NCI-H1092 (cell line): ENCODE measurements at regions not wholly inside any gene's neighbourhood (a gene's known extent, or its start where the extent isn't known, plus 50 kb on each side); places are given as distances from the start of the nearest gene placed in this dataset.
A peak's percentile ranks its signal among the peaks of the same experiment; 100 is the strongest.

ENCODE experiments used
- DNase-seq: peaks from one replicate; lab custom pipeline; 2025; lab: John Stamatoyannopoulos, UW

- DNase-seq = no peak
These were observed 446.2 kb upstream of the SLC14A2 start for GRCh38 chr18:45168866-45169600.

- DNase-seq = no peak
These were observed 445.7 kb upstream of the SLC14A2 start for GRCh38 chr18:45169610-45170009.

- DNase-seq = no peak
These were observed 443.5 kb upstream of the SLC14A2 start for GRCh38 chr18:45171679-45172191.

- no peak for DNase-seq
These were observed 441.9 kb upstream of the SLC14A2 start for GRCh38 chr18:45173327-45173726.

DNA sequence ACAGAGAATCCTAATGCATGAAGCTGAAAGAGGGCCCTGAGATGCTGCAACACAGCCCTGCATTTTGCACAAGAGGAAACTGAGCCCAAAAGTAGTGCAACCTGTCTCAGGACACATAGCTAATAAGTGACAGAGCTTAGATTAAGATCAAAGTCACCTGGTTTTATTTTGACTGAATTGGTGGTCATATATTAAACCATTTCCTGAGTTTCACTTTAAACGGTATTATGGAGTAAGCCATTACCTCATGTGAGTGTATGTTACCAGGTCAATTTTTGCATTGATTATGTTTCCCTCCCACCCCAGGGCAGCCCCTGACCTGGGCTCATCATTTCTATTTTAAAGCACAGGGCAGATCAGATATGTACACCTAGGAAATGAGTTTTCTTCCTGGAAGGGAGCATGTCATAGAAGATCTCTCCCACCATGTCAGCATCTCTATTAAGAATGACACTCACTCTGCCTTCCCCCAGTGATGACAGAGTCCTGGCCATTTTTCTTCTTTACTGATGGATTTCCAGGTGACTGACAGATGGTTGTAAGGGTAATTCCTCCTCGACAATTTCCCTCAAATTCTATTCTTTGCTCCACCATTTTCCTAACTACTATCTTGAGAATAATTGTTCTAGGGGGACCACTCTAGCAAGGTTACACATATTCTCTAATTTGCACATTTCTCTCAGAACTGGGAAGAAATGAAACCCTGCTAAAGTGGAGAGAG lies 441.3 kb upstream of the SLC14A2 start:
- no peak for DNase-seq

DNA sequence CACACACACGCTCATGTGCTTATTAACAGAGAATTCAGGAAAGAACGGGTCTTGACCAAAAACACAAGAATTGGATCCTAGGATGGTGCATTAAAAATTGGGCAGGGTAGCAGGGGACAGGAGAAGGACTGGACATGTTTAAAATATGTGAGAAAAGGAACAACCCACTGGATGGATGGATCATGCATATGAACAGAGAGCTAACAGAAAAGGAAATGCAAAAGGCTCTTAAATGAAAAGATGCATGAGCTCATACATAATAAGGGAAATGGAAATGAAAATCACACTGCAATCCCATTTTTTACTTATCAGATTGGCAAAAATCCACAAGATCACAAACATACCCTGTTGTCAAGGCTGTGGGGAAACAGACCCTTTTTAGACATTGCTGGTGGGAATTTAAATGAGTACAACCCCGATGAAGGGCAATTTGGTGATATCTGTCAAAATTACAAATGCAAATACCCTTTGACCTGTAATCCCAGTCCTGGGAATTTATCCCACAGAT lies 440.6 kb upstream of the SLC14A2 start:
- DNase-seq = no peak

GRCh38 chr18:45175511-45175910 lies 439.8 kb upstream of the SLC14A2 start:
- DNase-seq = no peak

GRCh38 chr18:45186832-45187231 lies 428.4 kb upstream of the SLC14A2 start:
- DNase-seq = no peak

GRCh38 chr18:45191795-45192194 lies 423.5 kb upstream of the SLC14A2 start:
- no peak for DNase-seq

DNA sequence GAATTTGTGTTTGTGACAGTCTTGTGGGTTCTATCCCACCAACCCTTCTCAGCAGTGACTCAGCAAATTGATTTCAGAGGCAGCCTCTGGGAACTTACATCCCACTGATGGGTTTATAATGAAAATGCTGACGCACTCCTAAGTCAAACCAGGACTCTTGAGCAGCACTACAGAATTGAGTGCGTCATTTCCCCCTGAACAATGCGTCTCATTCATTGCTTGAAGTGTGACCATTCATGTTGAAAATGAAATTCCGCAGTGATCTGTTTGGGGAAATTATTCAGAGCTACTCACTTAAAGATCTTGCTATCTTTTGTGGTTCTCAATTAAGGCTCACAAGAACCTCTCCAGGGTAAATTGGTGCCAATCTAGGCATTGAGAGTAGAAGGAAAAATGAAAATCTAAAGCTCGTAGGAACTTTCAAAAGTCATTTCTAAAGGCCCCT lies 417.7 kb upstream of the SLC14A2 start:
- no peak for DNase-seq

GRCh38 chr18:45198526-45198925 lies 416.8 kb upstream of the SLC14A2 start:
- DNase-seq = no peak

DNA sequence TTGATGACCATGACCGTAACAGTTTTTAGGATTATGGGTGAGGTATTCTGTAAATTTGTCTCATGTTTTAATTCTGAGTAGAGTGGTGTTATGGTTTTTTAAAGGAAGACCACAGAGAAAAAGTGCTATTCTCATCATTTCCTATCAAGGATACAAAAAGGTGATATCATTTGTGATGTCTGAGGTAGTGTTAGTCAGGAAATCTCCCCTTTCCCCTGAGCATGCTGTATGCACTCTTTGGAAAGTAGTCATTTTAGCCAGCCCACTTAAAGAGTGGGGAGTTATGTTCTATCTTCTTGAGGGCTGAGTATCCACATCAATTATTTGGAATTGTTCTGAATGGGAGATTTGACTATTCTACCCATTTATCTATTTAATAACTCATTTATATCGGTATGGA lies 414.2 kb upstream of the SLC14A2 start:
- no peak for DNase-seq

DNA sequence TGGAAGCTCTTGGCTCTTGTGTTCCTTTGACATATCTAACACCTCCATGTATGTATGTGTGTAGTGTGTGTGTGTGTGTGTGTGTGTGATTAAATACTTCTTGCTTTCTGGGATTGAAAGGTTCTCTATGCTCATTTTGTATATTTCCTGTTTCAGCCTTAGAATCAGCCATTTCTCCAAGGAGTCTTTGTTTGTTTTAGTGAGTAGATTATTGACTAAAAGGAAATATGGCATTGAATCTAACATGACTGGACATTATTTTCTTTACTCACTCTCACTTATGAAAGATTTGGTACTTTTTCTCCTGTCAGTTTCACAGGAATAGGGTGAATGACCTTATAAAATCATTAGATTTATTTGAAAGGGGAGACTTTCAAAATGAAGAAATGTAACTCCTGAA lies 413.8 kb upstream of the SLC14A2 start:
- no peak for DNase-seq

GRCh38 chr18:45202061-45202460 lies 413.2 kb upstream of the SLC14A2 start:
- DNase-seq = no peak

- DNase-seq = no peak
These were observed 411.6 kb upstream of the SLC14A2 start for GRCh38 chr18:45203677-45204076.

DNA sequence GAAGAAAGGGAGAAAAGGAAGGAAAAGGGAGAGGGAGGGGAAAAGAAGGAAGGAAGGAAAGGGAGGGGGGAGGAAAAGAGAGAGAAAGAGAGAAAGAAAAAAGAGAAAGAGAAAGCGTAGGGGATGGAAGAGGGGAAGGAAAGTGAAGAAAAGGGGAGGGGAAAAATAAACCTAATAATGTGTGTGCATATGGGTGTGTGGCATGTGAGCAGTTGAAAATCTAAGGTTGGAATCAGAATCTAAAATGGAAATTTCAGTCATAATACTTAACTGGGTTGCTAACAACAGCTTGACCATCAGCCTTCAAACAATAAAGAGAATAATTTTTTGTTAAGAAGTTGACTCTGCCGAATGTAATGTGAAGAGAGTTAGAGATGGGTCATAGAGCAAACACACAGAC lies 407.9 kb upstream of the SLC14A2 start:
- no peak for DNase-seq

DNA sequence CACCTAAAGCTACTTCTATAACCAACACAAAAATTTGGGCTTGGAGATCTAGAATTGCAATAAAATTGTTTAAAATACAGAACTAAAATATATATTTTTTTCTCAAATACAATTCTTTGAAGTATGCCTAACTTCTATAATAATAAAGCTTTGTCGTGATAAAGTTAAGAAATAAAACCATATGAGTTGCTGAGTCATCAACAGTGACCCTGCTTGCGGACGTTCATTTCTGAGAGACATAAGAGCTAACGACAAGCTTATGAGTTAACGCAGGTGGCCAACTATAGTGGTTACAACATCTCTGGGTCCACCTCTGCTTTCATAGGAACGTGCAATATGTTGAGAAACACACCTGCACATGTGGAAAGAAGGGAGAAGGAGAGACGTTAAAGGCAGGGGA lies 407.1 kb upstream of the SLC14A2 start:
- DNase-seq = no peak

GRCh38 chr18:45212181-45213039 lies 402.9 kb upstream of the SLC14A2 start:
- peak; percentile 85 for DNase-seq

GRCh38 chr18:45213040-45213333 lies 402.3 kb upstream of the SLC14A2 start:
- no peak for DNase-seq

DNA sequence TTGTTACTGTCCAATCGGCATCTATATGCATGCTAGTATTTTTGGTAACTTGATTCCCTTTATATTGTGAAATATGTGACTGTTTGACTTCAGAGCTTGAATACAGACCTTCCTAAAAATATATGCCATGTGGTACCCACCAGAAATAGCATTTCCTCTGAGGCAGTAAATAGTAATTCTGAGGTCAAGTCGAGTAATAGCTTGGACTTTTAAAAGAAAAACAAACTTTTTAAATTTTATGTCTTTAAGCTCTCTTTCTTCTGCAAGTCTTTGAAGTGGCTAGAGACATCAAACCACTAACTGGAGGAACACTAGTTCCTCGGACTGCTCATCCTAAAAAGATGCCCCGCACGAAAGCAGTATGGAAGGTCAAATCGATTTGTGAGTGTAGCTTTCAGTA lies 396.8 kb upstream of the SLC14A2 start:
- no peak for DNase-seq

- no peak for DNase-seq
These were observed 393.9 kb upstream of the SLC14A2 start for GRCh38 chr18:45221363-45221762.

DNA sequence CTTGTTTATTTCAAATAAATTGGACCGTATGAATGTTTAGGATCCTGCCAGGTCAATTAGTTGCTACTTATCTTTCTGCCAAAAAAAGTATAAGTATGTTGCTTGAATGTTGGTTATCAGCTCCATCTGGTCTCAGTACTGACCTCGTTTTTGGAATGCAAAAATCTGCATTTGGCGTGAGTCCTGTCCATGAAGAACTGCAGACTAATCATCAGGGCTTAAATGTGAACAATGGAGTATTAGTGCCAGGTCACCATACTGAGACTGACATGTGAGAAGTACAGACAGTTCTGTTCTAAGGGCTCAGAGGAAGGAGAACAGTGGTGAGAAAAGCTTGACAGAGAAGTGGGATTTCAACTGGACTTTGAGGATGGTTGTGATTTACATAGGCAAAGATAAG lies 393.1 kb upstream of the SLC14A2 start:
- DNase-seq = no peak
